Trophoblast cell (in vitro differentiated cells and primary cell): ENCODE measurements at regions not wholly inside any gene's neighbourhood (a gene's known extent, or its start where the extent isn't known, plus 50 kb on each side); places are given as distances from the start of the nearest gene placed in this dataset.

Experiments
- DNase-seq, 2 donors: peaks; one replicate each; pipeline ENCODE4 v3.0.0-alpha.2; 2016
- H2AFZ ChIP-seq: 2 replicates; pipeline ENCODE4 v1.6.1; 2013; ENCODE audit warnings: low read length, moderate library complexity, mild to moderate bottlenecking; ENCODE audit not compliant: insufficient read depth, poor library complexity
- H2AK5ac ChIP-seq: 2 replicates; pipeline ENCODE4 v1.6.1; 2013; ENCODE audit warnings: mild to moderate bottlenecking, low read length
- H2BK120ac ChIP-seq: 2 replicates; pipeline ENCODE4 v1.6.1; 2013; ENCODE audit warnings: low read length, mild to moderate bottlenecking, moderate library complexity; ENCODE audit not compliant: insufficient read depth, poor library complexity
- H2BK12ac ChIP-seq: 2 replicates; pipeline ENCODE4 v1.6.1; 2013; ENCODE audit warnings: mild to moderate bottlenecking, low read length, moderate library complexity
- H2BK5ac ChIP-seq: 2 replicates; pipeline ENCODE4 v1.6.1; 2013; ENCODE audit warnings: low read length, low read depth, moderate library complexity, mild to moderate bottlenecking; ENCODE audit not compliant: poor library complexity
- H3K14ac ChIP-seq: 2 replicates; pipeline ENCODE4 v1.6.1; 2013; ENCODE audit warnings: mild to moderate bottlenecking, low read length
- H3K18ac ChIP-seq: 2 replicates; pipeline ENCODE4 v1.6.1; 2013; ENCODE audit warnings: mild to moderate bottlenecking, low read length
- H3K23ac ChIP-seq: 2 replicates; pipeline ENCODE4 v1.6.1; 2013; ENCODE audit warnings: low read length
- H3K27ac ChIP-seq: 2 replicates; pipeline ENCODE4 v1.5.1; 2013; ENCODE audit warnings: low read depth, mild to moderate bottlenecking, inconsistent platforms, low read length, moderate library complexity
- H3K27me3 ChIP-seq: 2 replicates; pipeline ENCODE4 v1.6.1; 2013; ENCODE audit warnings: inconsistent platforms, mild to moderate bottlenecking, low read length, moderate library complexity; ENCODE audit not compliant: insufficient read depth
- H3K36me3 ChIP-seq, 2 experiments: 1 replicate in 1 of 2; 2 replicates in 1 of 2; pipeline ENCODE4 v1.6.1; 2013; ENCODE audit warnings: low read length in 2 of 2, mild to moderate bottlenecking in 2 of 2, moderate library complexity in 1 of 2; ENCODE audit not compliant: insufficient read depth in 2 of 2, control insufficient read depth in 1 of 2
- H3K4ac ChIP-seq: 2 replicates; pipeline ENCODE4 v1.6.1; 2013; ENCODE audit warnings: low read depth, mild to moderate bottlenecking, low read length, moderate library complexity
- H3K4me1 ChIP-seq, 2 experiments: 1 replicate in 1 of 2; 2 replicates in 1 of 2; pipeline ENCODE4 v1.6.1; 2013; ENCODE audit warnings: low read length in 2 of 2, mild to moderate bottlenecking in 2 of 2, moderate library complexity in 1 of 2; ENCODE audit not compliant: insufficient read depth in 2 of 2, control insufficient read depth in 1 of 2
- H3K4me2 ChIP-seq: 2 replicates; pipeline ENCODE4 v1.6.1; 2013; ENCODE audit warnings: inconsistent platforms, mild to moderate bottlenecking, low read length, moderate library complexity
- H3K4me3 ChIP-seq: 2 replicates; pipeline ENCODE4 v1.5.1; 2013; ENCODE audit warnings: mild to moderate bottlenecking, low read depth, low read length, inconsistent platforms
- H3K79me1 ChIP-seq: one replicate; pipeline ENCODE4 v1.6.1; 2013; ENCODE audit warnings: low read length
- H3K79me2 ChIP-seq: 2 replicates; pipeline ENCODE4 v1.6.1; 2013; ENCODE audit warnings: low read length, mild to moderate bottlenecking; ENCODE audit not compliant: control insufficient read depth, insufficient read depth, poor library complexity
- H3K9ac ChIP-seq: 2 replicates; pipeline ENCODE4 v1.6.1; 2013; ENCODE audit warnings: mild to moderate bottlenecking, low read length
- H3K9me3 ChIP-seq: 2 replicates; pipeline ENCODE4 v1.6.1; 2013; ENCODE audit warnings: low read depth, mild to moderate bottlenecking, control low read depth, inconsistent platforms, low read length; ENCODE audit not compliant: insufficient read depth
- H4K12ac ChIP-seq: 2 replicates; pipeline ENCODE4 v1.6.1; 2013; ENCODE audit warnings: low read depth, mild to moderate bottlenecking, low read length, moderate library complexity
- H4K8ac ChIP-seq: 2 replicates; pipeline ENCODE4 v1.6.1; 2013; ENCODE audit warnings: low read depth, mild to moderate bottlenecking, low read length, moderate library complexity
- H4K91ac ChIP-seq: one replicate; pipeline ENCODE4 v1.6.1; 2013; ENCODE audit warnings: low read depth, mild to moderate bottlenecking, low read length, moderate library complexity
- WGBS: extraction: QIAGEN DNeasy Blood & Tissue Kit; methylation state at CpG from one replicate; pipeline ENCODE4 v1.1.7; 2013; ENCODE audit warnings: missing lambda C conversion rate; ENCODE audit not compliant: insufficient read length, insufficient coverage; ENCODE audit errors: extremely low coverage; 5-methylcytosine and 5-hydroxymethylcytosine counted together

DNA sequence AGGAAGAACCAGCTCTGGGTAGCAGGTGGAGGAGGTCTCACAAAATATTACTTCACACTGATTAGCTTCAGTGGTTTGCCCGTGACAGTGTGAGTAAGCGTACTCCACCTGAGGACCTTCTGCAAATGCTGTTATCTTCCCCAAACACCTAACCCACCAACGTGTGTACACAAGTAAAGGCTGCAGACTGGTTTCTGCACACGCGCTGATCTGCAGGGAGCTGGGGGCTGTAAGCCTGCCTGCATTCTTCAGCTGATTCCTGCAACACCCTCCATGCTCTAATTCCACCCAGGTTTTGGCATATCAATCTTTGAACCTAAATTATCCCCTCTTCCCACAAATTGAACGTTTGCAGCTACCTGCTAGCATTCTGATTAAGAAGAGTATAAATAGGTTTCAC lies 820.2 kb downstream of the TRIML1 start:
- Histone ChIP-seq H2BK120ac (no peak overlapping the region), H4K8ac (no peak overlapping the region), H3K18ac (no peak overlapping the region), H4K12ac (no peak overlapping the region), H2AFZ (no peak overlapping the region), H3K23ac (no peak overlapping the region), H3K4me3 (no peak overlapping the region), H3K79me2 (no peaks in the 10 kb centered on the region), H2BK5ac (no peak overlapping the region), H3K9ac (peak overlapping the region; percentile 18), H3K36me3 (no peaks in the 10 kb centered on the region), H3K4me1 (no peaks in the 10 kb centered on the region), H2AK5ac (no peak overlapping the region), H3K14ac (no peak overlapping the region), H4K91ac (no peak overlapping the region), H3K27me3 (no peaks in the 10 kb centered on the region), H3K79me1 (no peaks in the 10 kb centered on the region), H3K4me2 (no peak overlapping the region), H3K4ac (no peak overlapping the region), H3K9me3 (no peaks in the 10 kb centered on the region), H3K27ac (no peak overlapping the region), H2BK12ac (no peak overlapping the region)
- WGBS: no CpG with 5 or more reads among the region's 6 CpGs
- DNase-seq: no peak

DNA sequence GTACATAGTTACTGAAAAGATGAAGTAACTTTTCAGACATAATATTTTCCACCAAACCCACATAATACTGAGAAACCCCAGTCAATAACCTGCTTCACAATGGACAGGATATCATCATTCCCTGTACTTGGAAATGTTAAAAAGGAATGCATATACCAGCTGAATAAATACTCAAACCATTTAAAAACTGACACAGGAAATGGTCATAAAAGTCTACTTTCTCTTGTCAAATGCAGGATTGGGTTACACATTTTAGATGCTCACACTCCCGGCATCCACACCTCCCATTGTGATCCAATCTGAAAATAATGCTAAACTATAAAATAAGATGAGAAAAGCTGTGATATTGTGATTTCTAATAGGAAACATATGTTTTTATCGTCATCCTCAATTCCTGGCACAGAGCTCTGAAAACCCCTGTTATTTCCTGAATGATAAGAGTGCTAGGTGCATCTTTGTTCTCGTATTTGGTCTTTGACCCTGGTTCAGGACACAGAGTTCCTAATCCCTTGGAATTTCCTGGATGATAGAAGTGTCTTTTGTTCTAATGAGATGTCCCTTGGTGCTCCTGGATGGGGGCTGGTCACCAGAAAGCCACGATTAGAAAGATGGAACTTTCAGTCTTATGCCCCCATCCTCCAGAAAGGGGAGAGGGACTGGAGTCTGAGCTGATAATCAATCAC lies 821.3 kb downstream of the TRIML1 start:
- Histone ChIP-seq H3K23ac (no peak overlapping the region), H2BK120ac (no peak overlapping the region), H2BK5ac (no peak overlapping the region), H3K4me2 (no peak overlapping the region), H3K4me1 (no peaks in the 10 kb centered on the region), H4K8ac (no peak overlapping the region), H3K36me3 (no peaks in the 10 kb centered on the region), H2BK12ac (no peak overlapping the region), H3K14ac (no peak overlapping the region), H4K12ac (no peak overlapping the region), H3K79me1 (no peaks in the 10 kb centered on the region), H3K9me3 (no peaks in the 10 kb centered on the region), H3K27me3 (no peaks in the 10 kb centered on the region), H3K79me2 (no peaks in the 10 kb centered on the region), H4K91ac (no peak overlapping the region), H2AFZ (no peak overlapping the region), H3K4ac (no peak overlapping the region), H3K9ac (no peak overlapping the region), H3K27ac (no peak overlapping the region), H3K18ac (no peak overlapping the region), H2AK5ac (no peak overlapping the region), H3K4me3 (no peak overlapping the region)
- DNase-seq: no peak
- no CpG with 5 or more reads among the region's 4 CpGs for WGBS

DNA sequence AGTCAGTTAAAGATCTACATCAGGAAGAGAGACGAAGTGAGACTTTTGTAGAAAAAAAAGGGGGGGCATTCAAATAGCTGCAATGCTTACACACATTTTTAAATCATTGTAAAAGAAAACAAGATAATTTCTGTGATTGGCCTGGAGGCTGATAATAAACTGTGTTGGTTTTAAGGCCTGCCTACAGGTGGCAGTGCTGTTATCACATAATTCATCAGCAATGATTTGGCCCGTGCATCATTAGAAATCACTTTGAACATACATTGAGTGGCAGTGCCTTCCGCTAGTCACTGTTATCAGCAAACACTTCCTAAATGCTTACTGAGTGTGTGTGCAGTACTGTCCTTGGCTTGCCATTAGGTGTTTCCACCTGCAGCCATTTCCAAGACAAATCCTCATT lies 831.9 kb downstream of the TRIML1 start:
- Histone ChIP-seq H2BK5ac (no peak overlapping the region), H3K9ac (no peak overlapping the region), H3K36me3 (no peaks in the 10 kb centered on the region), H2BK12ac (no peak overlapping the region), H3K14ac (no peak overlapping the region), H2AFZ (no peak overlapping the region), H4K8ac (no peak overlapping the region), H4K12ac (no peak overlapping the region), H4K91ac (no peak overlapping the region), H3K27ac (no peak overlapping the region), H3K79me1 (no peaks in the 10 kb centered on the region), H2BK120ac (no peak overlapping the region), H3K27me3 (no peaks in the 10 kb centered on the region), H2AK5ac (no peak overlapping the region), H3K9me3 (no peaks in the 10 kb centered on the region), H3K4me1 (no peaks in the 10 kb centered on the region), H3K4ac (no peak overlapping the region), H3K79me2 (no peaks in the 10 kb centered on the region), H3K18ac (no peak overlapping the region), H3K23ac (no peak overlapping the region), H3K4me3 (no peak overlapping the region), H3K4me2 (no peak overlapping the region)
- WGBS: no CpG with 5 or more reads among the region's 3 CpGs
- DNase-seq: peak in 1 of 2 donors; percentile 2

DNA sequence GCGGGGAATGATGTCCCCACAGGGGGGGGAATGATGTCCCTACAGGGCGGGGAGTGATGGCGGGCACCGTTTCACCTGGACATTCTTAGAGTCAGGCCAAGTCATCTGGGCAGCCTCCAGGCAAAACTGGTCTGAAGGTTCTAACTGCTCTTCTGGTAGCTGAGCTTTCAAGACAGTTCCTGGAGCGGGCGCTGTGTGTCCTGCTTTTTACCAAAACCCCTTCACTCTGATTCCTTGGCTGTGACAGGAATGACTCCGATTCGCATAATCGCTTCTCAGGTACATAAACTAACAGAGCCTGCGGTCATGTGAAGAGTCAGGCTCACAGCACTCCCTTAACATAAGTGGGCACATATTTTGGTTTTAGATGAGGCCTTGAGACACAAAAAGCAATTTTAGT lies 836.0 kb downstream of the TRIML1 start:
- Histone ChIP-seq H2AK5ac (no peak overlapping the region), H3K4me2 (no peak overlapping the region), H2BK5ac (no peak overlapping the region), H3K27ac (no peak overlapping the region), H4K8ac (no peak overlapping the region), H3K4ac (no peak overlapping the region), H3K9ac (no peak overlapping the region), H3K79me1 (no peaks in the 10 kb centered on the region), H3K18ac (no peak overlapping the region), H3K36me3 (no peaks in the 10 kb centered on the region), H2AFZ (no peak overlapping the region), H3K14ac (no peak overlapping the region), H2BK12ac (no peak overlapping the region), H4K12ac (no peak overlapping the region), H3K9me3 (no peaks in the 10 kb centered on the region), H3K4me1 (no peaks in the 10 kb centered on the region), H2BK120ac (no peak overlapping the region), H3K23ac (no peak overlapping the region), H3K4me3 (no peak overlapping the region), H3K79me2 (no peaks in the 10 kb centered on the region), H4K91ac (no peak overlapping the region), H3K27me3 (no peaks in the 10 kb centered on the region)
- no CpG with 5 or more reads among the region's 10 CpGs for WGBS
- no peak for DNase-seq
